ENCODE measurements at regions not wholly inside any gene's neighbourhood (a gene's known extent, or its start where the extent isn't known, plus 50 kb on each side); places are given as distances from the start of the nearest gene placed in this dataset.
"Not testable (repeated sequence)": the region's sequence is repeated elsewhere in the genome, so short reads cannot be mapped to it uniquely, and the experiment has no call there.

DNA sequence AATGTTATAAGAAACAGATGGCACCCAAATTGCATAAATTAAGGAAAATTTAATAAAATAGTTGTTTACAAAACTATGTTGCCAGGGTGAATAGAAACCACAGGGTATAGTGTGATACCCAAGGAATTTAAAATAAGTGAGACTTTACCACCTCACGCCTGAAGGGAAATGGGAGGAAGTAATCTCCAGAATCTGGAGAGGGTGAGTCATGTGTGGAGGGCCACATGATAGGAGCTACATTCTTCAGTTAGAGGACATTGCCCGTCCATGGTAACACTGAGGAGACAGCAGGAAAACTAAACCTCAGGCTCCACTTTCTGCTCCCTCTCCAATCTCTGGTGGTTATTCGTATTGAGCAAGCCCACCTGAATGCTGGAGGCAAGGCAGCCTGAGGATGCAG is 97.2 kb upstream of the NXPH2 start:
- DNase-seq (ENCODE audit: low read depth, low spot score) (no peak), ATAC-seq (no peak)
- Histone ChIP-seq H3K4me1 (ENCODE audit: control insufficient read depth, insufficient read depth, low read length) (no peaks in the 10 kb centered on the region), H3K9me3 (ENCODE audit: control insufficient read depth, insufficient read depth, low read depth, low read length) (no peaks in the 10 kb centered on the region), H3K27ac (ENCODE audit: low read length) (no peak overlapping the region), H3K36me3 (ENCODE audit: control insufficient read depth, insufficient read depth, low read length) (no peaks in the 10 kb centered on the region), H3K27me3 (ENCODE audit: control insufficient read depth, insufficient read depth, low read length) (no peaks in the 10 kb centered on the region), H3K4me3 (ENCODE audit: low read depth in 2 of 2, low read length in 2 of 2) (no peak overlapping the region)
- TF ChIP-seq TCF7L2 (IDR thresholded peaks at IDR 0.05; ENCODE audit: low read depth, low read length), result no peak
- no peak for TF ChIP-seq REST (IDR thresholded peaks at IDR 0.05; ENCODE audit: insufficient read depth in 1 of 2, low read depth in 2 of 2, low read length in 1 of 2)
- TF ChIP-seq POLR2AphosphoS5 (IDR thresholded peaks at IDR 0.05; ENCODE audit: low read depth, low read length), result no peak
- no peak for TF ChIP-seq CTCF (IDR thresholded peaks at IDR 0.05)
- no peak for TF ChIP-seq SIN3A (IDR thresholded peaks at IDR 0.05; ENCODE audit: borderline replicate concordance, insufficient read depth, low read depth, low read length)
- CTCF ChIA-PET, result no interaction called here
- no TSS peak for BruUV-seq (replicated peaks)
- in situ Hi-C loops (cut with HindIII; ENCODE audit: low pct_unique_long_range_greater_than_20kb, low sequenced_read_pairs) (no loop called here), intact Hi-C loops (cut with micrococcal nuclease; ENCODE audit: unreplicated experiment) (no loop called here)
- POLR2A ChIA-PET, result no interaction called here

- no peak overlapping the region for H3K27ac ChIP-seq (ENCODE audit: low read length)
- ATAC-seq (no peak), DNase-seq (ENCODE audit: low read depth, low spot score) (no peak)
- H3K4me1 ChIP-seq (ENCODE audit: control insufficient read depth, insufficient read depth, low read length), result no peaks in the 10 kb centered on the region
- no peak overlapping the region for H3K4me3 ChIP-seq (ENCODE audit: low read depth in 2 of 2, low read length in 2 of 2)
- BruUV-seq (replicated peaks), result no TSS peak
- H3K27me3 ChIP-seq (ENCODE audit: control insufficient read depth, insufficient read depth, low read length), result no peaks in the 10 kb centered on the region
- H3K36me3 ChIP-seq (ENCODE audit: control insufficient read depth, insufficient read depth, low read length), result no peaks in the 10 kb centered on the region
- ChIA-PET CTCF (no interaction called here), POLR2A (no interaction called here)
- no peak for TF ChIP-seq POLR2AphosphoS5 (IDR thresholded peaks at IDR 0.05; ENCODE audit: low read depth, low read length)
- TF ChIP-seq REST (IDR thresholded peaks at IDR 0.05; ENCODE audit: insufficient read depth in 1 of 2, low read depth in 2 of 2, low read length in 1 of 2), result no peak
- no peak for TF ChIP-seq CTCF (IDR thresholded peaks at IDR 0.05)
- TF ChIP-seq SIN3A (IDR thresholded peaks at IDR 0.05; ENCODE audit: borderline replicate concordance, insufficient read depth, low read depth, low read length), result no peak
- no peak for TF ChIP-seq TCF7L2 (IDR thresholded peaks at IDR 0.05; ENCODE audit: low read depth, low read length)
- in situ Hi-C loops (cut with HindIII; ENCODE audit: low pct_unique_long_range_greater_than_20kb, low sequenced_read_pairs) (no loop called here), intact Hi-C loops (cut with micrococcal nuclease; ENCODE audit: unreplicated experiment) (no loop called here)
- no peaks in the 10 kb centered on the region for H3K9me3 ChIP-seq (ENCODE audit: control insufficient read depth, insufficient read depth, low read depth, low read length)
Observed at GRCh38 chr2:138874251-138874650, 94.1 kb upstream of the NXPH2 start.

- H3K4me1 ChIP-seq (ENCODE audit: control insufficient read depth, insufficient read depth, low read length); H3K27me3 ChIP-seq (ENCODE audit: control insufficient read depth, insufficient read depth, low read length); H3K4me3 ChIP-seq (ENCODE audit: low read depth in 2 of 2, low read length in 2 of 2); BruUV-seq (replicated peaks); POLR2A ChIA-PET; intact Hi-C loops (cut with micrococcal nuclease; ENCODE audit: unreplicated experiment); ATAC-seq; in situ Hi-C loops (cut with HindIII; ENCODE audit: low pct_unique_long_range_greater_than_20kb, low sequenced_read_pairs); H3K9me3 ChIP-seq (ENCODE audit: control insufficient read depth, insufficient read depth, low read depth, low read length); H3K36me3 ChIP-seq (ENCODE audit: control insufficient read depth, insufficient read depth, low read length); DNase-seq (ENCODE audit: low read depth, low spot score); CTCF ChIA-PET; H3K27ac ChIP-seq (ENCODE audit: low read length): not testable (repeated sequence)
Observed at GRCh38 chr2:138872116-138872515, 91.9 kb upstream of the NXPH2 start.
